HUES64 (cell line): ENCODE measurements at regions not wholly inside any gene's neighbourhood (a gene's known extent, or its start where the extent isn't known, plus 50 kb on each side); places are given as distances from the start of the nearest gene placed in this dataset.

Experiments
- H3K27ac ChIP-seq: 2 replicates; pipeline ENCODE4 v1.7.0; 2013; ENCODE audit warnings: low read depth, low read length, inconsistent platforms
- H3K27me3 ChIP-seq: 2 replicates; pipeline ENCODE4 v1.6.1; 2013; ENCODE audit warnings: mild to moderate bottlenecking, low read length; ENCODE audit not compliant: insufficient read depth
- H3K36me3 ChIP-seq: 2 replicates; pipeline ENCODE4 v1.6.1; 2013; ENCODE audit warnings: mild to moderate bottlenecking, low read length; ENCODE audit not compliant: insufficient read depth
- H3K4me1 ChIP-seq: 2 replicates; pipeline ENCODE4 v1.6.1; 2013; ENCODE audit warnings: mild to moderate bottlenecking, low read length, moderate library complexity; ENCODE audit not compliant: insufficient read depth
- H3K4me3 ChIP-seq: 2 replicates; pipeline ENCODE4 v1.5.1; 2013; ENCODE audit warnings: mild to moderate bottlenecking, low read length, moderate library complexity
- H3K9ac ChIP-seq: 2 replicates; pipeline ENCODE4 v1.6.1; 2013; ENCODE audit warnings: mild to moderate bottlenecking, low read depth, low read length
- H3K9me3 ChIP-seq: 2 replicates; pipeline ENCODE4 v1.6.1; 2013; ENCODE audit warnings: low read depth, low read length; ENCODE audit not compliant: insufficient read depth
- WGBS: fragments of 150-250, 120-280 bp; methylation state at CpG from one replicate; pipeline ENCODE4 v1.1.7; 2013; ENCODE audit warnings: missing lambda C conversion rate; 5-methylcytosine and 5-hydroxymethylcytosine counted together

- no peaks in the 10 kb centered on the region for H3K36me3 ChIP-seq
- no peaks in the 10 kb centered on the region for H3K9me3 ChIP-seq
- no peaks in the 10 kb centered on the region for H3K4me1 ChIP-seq
- H3K9ac ChIP-seq = no peak overlapping the region
- WGBS = 95% methylated on average over 5 of the region's 6 CpGs
- no peak overlapping the region for H3K27ac ChIP-seq
- H3K4me3 ChIP-seq = no peak overlapping the region
- no peaks in the 10 kb centered on the region for H3K27me3 ChIP-seq
These were observed 128.8 kb downstream of the LMNTD1 start for GRCh38 chr12:25424211-25424731.

GRCh38 chr12:25423355-25424050 lies 129.6 kb downstream of the LMNTD1 start:
- Histone ChIP-seq H3K9me3 (no peaks in the 10 kb centered on the region), H3K4me1 (no peaks in the 10 kb centered on the region), H3K9ac (no peak overlapping the region), H3K36me3 (no peaks in the 10 kb centered on the region), H3K27ac (no peak overlapping the region), H3K27me3 (no peaks in the 10 kb centered on the region), H3K4me3 (no peak overlapping the region)
- 96% methylated on average over 11 of the region's 11 CpGs for WGBS

GRCh38 chr12:25422241-25422640 lies 130.8 kb downstream of the LMNTD1 start:
- WGBS = 100% methylated on average over 1 of the region's 1 CpG
- Histone ChIP-seq H3K4me3 (no peak overlapping the region), H3K36me3 (no peaks in the 10 kb centered on the region), H3K9ac (no peak overlapping the region), H3K27me3 (no peaks in the 10 kb centered on the region), H3K4me1 (no peaks in the 10 kb centered on the region), H3K9me3 (no peaks in the 10 kb centered on the region), H3K27ac (no peak overlapping the region)

GRCh38 chr12:25421651-25422167 lies 131.4 kb downstream of the LMNTD1 start:
- H3K4me3 ChIP-seq = no peak overlapping the region
- H3K9me3 ChIP-seq = no peaks in the 10 kb centered on the region
- H3K9ac ChIP-seq = no peak overlapping the region
- no peaks in the 10 kb centered on the region for H3K36me3 ChIP-seq
- H3K4me1 ChIP-seq = no peaks in the 10 kb centered on the region
- H3K27me3 ChIP-seq = no peaks in the 10 kb centered on the region
- no peak overlapping the region for H3K27ac ChIP-seq
- no CpG with 5 or more reads among the region's 2 CpGs for WGBS

GRCh38 chr12:25420116-25420515 lies 133.0 kb downstream of the LMNTD1 start:
- Histone ChIP-seq H3K4me3 (no peak overlapping the region), H3K36me3 (no peaks in the 10 kb centered on the region), H3K9ac (no peak overlapping the region), H3K27me3 (no peaks in the 10 kb centered on the region), H3K27ac (no peak overlapping the region), H3K9me3 (no peaks in the 10 kb centered on the region), H3K4me1 (no peaks in the 10 kb centered on the region)
- WGBS = 45% methylated on average over 4 of the region's 4 CpGs

GRCh38 chr12:25419595-25419994 lies 133.5 kb downstream of the LMNTD1 start:
- no peaks in the 10 kb centered on the region for H3K36me3 ChIP-seq
- no peaks in the 10 kb centered on the region for H3K4me1 ChIP-seq
- no peak overlapping the region for H3K27ac ChIP-seq
- H3K9me3 ChIP-seq = no peaks in the 10 kb centered on the region
- no peak overlapping the region for H3K9ac ChIP-seq
- no peak overlapping the region for H3K4me3 ChIP-seq
- no peaks in the 10 kb centered on the region for H3K27me3 ChIP-seq
- WGBS = 77% methylated on average over 1 of the region's 2 CpGs

GRCh38 chr12:25417071-25417470 lies 136.0 kb downstream of the LMNTD1 start:
- Histone ChIP-seq H3K27ac (no peak overlapping the region), H3K27me3 (no peaks in the 10 kb centered on the region), H3K4me3 (no peak overlapping the region), H3K9ac (no peak overlapping the region), H3K4me1 (no peaks in the 10 kb centered on the region), H3K36me3 (no peaks in the 10 kb centered on the region), H3K9me3 (no peaks in the 10 kb centered on the region)
- WGBS = no CpG with 5 or more reads among the region's 3 CpGs

GRCh38 chr12:25416516-25416915 lies 136.6 kb downstream of the LMNTD1 start:
- 91% methylated on average over 4 of the region's 4 CpGs for WGBS
- H3K4me1 ChIP-seq = no peaks in the 10 kb centered on the region
- no peak overlapping the region for H3K4me3 ChIP-seq
- no peak overlapping the region for H3K9ac ChIP-seq
- H3K27ac ChIP-seq = no peak overlapping the region
- H3K36me3 ChIP-seq = no peaks in the 10 kb centered on the region
- H3K9me3 ChIP-seq = no peaks in the 10 kb centered on the region
- no peaks in the 10 kb centered on the region for H3K27me3 ChIP-seq

GRCh38 chr12:25415004-25415403 lies 138.1 kb downstream of the LMNTD1 start:
- 64% methylated on average over 4 of the region's 5 CpGs for WGBS
- Histone ChIP-seq H3K9me3 (no peaks in the 10 kb centered on the region), H3K27me3 (no peaks in the 10 kb centered on the region), H3K4me3 (no peak overlapping the region), H3K27ac (no peak overlapping the region), H3K9ac (no peak overlapping the region), H3K4me1 (no peaks in the 10 kb centered on the region), H3K36me3 (no peaks in the 10 kb centered on the region)

- no peaks in the 10 kb centered on the region for H3K9me3 ChIP-seq
- H3K4me3 ChIP-seq = no peak overlapping the region
- H3K9ac ChIP-seq = no peak overlapping the region
- H3K36me3 ChIP-seq = no peaks in the 10 kb centered on the region
- H3K4me1 ChIP-seq = no peaks in the 10 kb centered on the region
- 80% methylated on average over 2 of the region's 3 CpGs for WGBS
- H3K27me3 ChIP-seq = no peaks in the 10 kb centered on the region
- no peak overlapping the region for H3K27ac ChIP-seq
These were observed 140.3 kb downstream of the LMNTD1 start for GRCh38 chr12:25412735-25413134.

- H3K27me3 ChIP-seq = no peaks in the 10 kb centered on the region
- no peak overlapping the region for H3K9ac ChIP-seq
- H3K36me3 ChIP-seq = no peaks in the 10 kb centered on the region
- H3K4me3 ChIP-seq = no peak overlapping the region
- WGBS = 90% methylated on average over 5 of the region's 5 CpGs
- H3K27ac ChIP-seq = no peak overlapping the region
- peaks cover 7% of the 10 kb centered on the region; the same call in 1 of the 2 replicates for H3K9me3 ChIP-seq
- H3K4me1 ChIP-seq = no peaks in the 10 kb centered on the region
These were observed 148.1 kb downstream of the LMNTD1 start for GRCh38 chr12:25404955-25405354.
